Natural killer cell (primary cell): ENCODE measurements at regions not wholly inside any gene's neighbourhood (a gene's known extent, or its start where the extent isn't known, plus 50 kb on each side); places are given as distances from the start of the nearest gene placed in this dataset.

Source experiments
- ATAC-seq, 3 donors: fragments of 150-1000 bp in 2 of 3; fragments of 200-7000 bp in 1 of 3; cut with Tn5 transposase; 1 replicate in 1 of 3; 2 replicates in 2 of 3; pipeline ENCODE4 v1.10.0; 2021; ENCODE audit warnings: mild to moderate bottlenecking in 2 of 3, moderate library complexity in 2 of 3
- DNase-seq, 2 donors: peaks; one replicate each; pipeline versions ENCODE4 v3.0.0 to v3.0.0-alpha.2; 2013 to 2021; ENCODE audit warnings: mixed read lengths in 1 of 2
- H3K27ac ChIP-seq: one replicate; pipeline ENCODE4 v1.5.1; 2013; ENCODE audit warnings: mild to moderate bottlenecking, low read length
- H3K27me3 ChIP-seq: one replicate; pipeline ENCODE4 v1.6.1; 2013; ENCODE audit warnings: low read length; ENCODE audit not compliant: control insufficient read depth, insufficient read depth
- H3K36me3 ChIP-seq: one replicate; pipeline ENCODE4 v1.6.1; 2013; ENCODE audit warnings: low read length; ENCODE audit not compliant: control insufficient read depth, insufficient read depth
- H3K4me1 ChIP-seq: one replicate; pipeline ENCODE4 v1.6.1; 2013; ENCODE audit warnings: low read length; ENCODE audit not compliant: control insufficient read depth, insufficient read depth
- H3K4me3 ChIP-seq: one replicate; pipeline ENCODE4 v1.5.1; 2013; ENCODE audit warnings: low read length
- H3K9me3 ChIP-seq: one replicate; pipeline ENCODE4 v1.6.1; 2013; ENCODE audit warnings: low read length; ENCODE audit not compliant: control insufficient read depth, insufficient read depth
- H3K27ac Mint-ChIP-seq, 2 donors: one replicate each; pipeline ENCODE4 v1.8.0; 2022; ENCODE audit warnings: mild to moderate bottlenecking in 2 of 2, mixed read lengths in 2 of 2, moderate library complexity in 1 of 2
- H3K27me3 Mint-ChIP-seq, 2 donors: one replicate each; pipeline ENCODE4 v1.8.0; 2022; ENCODE audit warnings: low read depth in 2 of 2, mixed read lengths in 2 of 2
- H3K36me3 Mint-ChIP-seq: one replicate; pipeline ENCODE4 v1.8.0; 2022; ENCODE audit warnings: mixed read lengths
- H3K4me1 Mint-ChIP-seq, 2 donors: one replicate each; pipeline ENCODE4 v1.8.0; 2022; ENCODE audit warnings: mixed read lengths in 2 of 2
- H3K4me3 Mint-ChIP-seq: one replicate; pipeline ENCODE4 v1.8.0; 2022; ENCODE audit warnings: mild to moderate bottlenecking, moderate library complexity, mixed read lengths
- H3K9me3 Mint-ChIP-seq, 2 donors: one replicate each; pipeline ENCODE4 v1.8.0; 2022; ENCODE audit warnings: mixed read lengths in 2 of 2
- WGBS: methylation state at CpG from one replicate; pipeline ENCODE4 v1.1.7; 2013; ENCODE audit warnings: missing lambda C conversion rate; ENCODE audit not compliant: insufficient coverage; 5-methylcytosine and 5-hydroxymethylcytosine counted together
- intact Hi-C: fragments of 100-400 bp; cut with micrococcal nuclease; formaldehyde crosslinking; loops from one replicate; pipeline ENCODE4 v1.14.2; 2022
- TF ChIP-seq, protein P1 (sequence below): fragments of 200-600 bp; IDR thresholded peaks from one replicate; pipeline ENCODE4 v1.8.0; 2022; ENCODE audit warnings: antibody characterized with exemption

DNA sequence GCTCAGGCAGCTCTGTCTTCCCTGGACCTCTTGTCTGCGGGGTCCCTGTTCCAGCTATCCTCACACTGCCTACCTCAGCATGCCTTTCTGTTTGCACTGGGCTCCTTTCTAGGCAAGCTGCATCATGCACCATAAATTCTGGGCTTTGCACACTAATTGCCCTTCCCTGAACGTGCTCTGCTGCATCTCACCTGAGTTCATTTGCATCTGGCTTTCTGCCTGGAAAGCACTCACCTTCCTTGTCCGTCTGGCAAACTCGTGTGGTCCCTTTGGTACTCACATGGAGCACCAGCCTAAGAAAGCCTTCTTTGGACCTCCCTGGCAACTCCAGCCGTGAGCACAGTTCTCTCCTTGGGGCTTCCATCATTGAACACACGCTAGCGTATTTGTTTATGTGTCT is 365.6 kb downstream of the SV2B start:
- H3K36me3 ChIP-seq = no peaks in the 10 kb centered on the region
- no peak overlapping the region for H3K4me3 ChIP-seq
- Mint-ChIP-seq H3K4me1 (peaks cover 19 to 23% of the 10 kb centered on the region in 2 donors), H3K4me3 (no peak overlapping the region), H3K27me3 (peaks cover 6 to 8% of the 10 kb centered on the region in 2 donors), H3K36me3 (no peaks in the 10 kb centered on the region), H3K9me3 (no peaks in the 10 kb centered on the region), H3K27ac (no peak overlapping the region)
- H3K27me3 ChIP-seq = no peaks in the 10 kb centered on the region
- ATAC-seq (no peak), DNase-seq (no peak)
- H3K4me1 ChIP-seq = peaks cover 28% of the 10 kb centered on the region
- H3K27ac ChIP-seq = no peak overlapping the region
- 88% methylated on average over 7 of the region's 7 CpGs for WGBS
- intact Hi-C loops = no loop called here
- H3K9me3 ChIP-seq = no peaks in the 10 kb centered on the region
- TF ChIP-seq, protein P1, sequence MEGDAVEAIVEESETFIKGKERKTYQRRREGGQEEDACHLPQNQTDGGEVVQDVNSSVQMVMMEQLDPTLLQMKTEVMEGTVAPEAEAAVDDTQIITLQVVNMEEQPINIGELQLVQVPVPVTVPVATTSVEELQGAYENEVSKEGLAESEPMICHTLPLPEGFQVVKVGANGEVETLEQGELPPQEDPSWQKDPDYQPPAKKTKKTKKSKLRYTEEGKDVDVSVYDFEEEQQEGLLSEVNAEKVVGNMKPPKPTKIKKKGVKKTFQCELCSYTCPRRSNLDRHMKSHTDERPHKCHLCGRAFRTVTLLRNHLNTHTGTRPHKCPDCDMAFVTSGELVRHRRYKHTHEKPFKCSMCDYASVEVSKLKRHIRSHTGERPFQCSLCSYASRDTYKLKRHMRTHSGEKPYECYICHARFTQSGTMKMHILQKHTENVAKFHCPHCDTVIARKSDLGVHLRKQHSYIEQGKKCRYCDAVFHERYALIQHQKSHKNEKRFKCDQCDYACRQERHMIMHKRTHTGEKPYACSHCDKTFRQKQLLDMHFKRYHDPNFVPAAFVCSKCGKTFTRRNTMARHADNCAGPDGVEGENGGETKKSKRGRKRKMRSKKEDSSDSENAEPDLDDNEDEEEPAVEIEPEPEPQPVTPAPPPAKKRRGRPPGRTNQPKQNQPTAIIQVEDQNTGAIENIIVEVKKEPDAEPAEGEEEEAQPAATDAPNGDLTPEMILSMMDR = no peak

DNA sequence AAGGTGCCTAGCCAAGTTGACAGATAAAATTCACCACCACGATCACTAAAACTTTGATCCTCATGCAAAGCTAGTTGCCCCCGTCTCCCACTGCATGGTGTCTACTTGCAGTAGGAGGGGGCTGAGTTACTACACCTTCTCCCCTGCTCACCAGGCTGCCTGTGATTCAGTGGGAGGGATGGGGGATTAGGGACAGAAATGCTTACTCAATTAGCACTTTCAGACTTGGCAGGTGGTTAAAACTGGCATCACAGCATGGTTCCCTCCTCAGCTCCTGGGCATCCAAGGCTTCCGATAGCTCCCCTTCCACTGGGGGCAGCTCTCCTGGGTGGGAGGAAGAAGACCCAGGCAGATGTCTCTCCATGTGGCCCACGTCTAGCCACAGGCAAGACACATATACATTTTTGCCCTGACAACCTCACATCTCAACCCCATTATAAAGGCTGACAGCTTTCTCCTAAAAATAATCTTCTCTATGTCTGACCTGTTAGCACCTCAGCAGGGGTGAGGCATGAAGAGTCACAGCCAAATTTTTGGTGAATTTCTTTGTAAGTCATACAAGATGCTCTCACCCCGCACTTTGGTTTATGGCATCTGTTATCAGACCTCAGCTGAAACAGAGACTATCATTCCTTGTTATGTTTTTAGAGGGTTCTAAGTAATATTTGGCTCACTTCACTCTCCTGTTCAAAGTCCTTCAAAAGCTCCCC is 369.0 kb downstream of the SV2B start:
- Mint-ChIP-seq H3K27ac (peak overlapping the region; percentile 78 to 83), H3K4me3 (no peak overlapping the region), H3K27me3 (peaks cover 6 to 12% of the 10 kb centered on the region in 2 donors), H3K36me3 (no peaks in the 10 kb centered on the region), H3K9me3 (no peaks in the 10 kb centered on the region), H3K4me1 (peaks cover 43 to 47% of the 10 kb centered on the region in 2 donors)
- TF ChIP-seq, protein P1 = no peak
- WGBS = 77% methylated on average over 5 of the region's 5 CpGs
- H3K9me3 ChIP-seq = no peaks in the 10 kb centered on the region
- ATAC-seq = peak in 1 of 3 donors; percentile 20
- H3K4me1 ChIP-seq = peaks cover 35% of the 10 kb centered on the region
- no peak for DNase-seq
- no peak overlapping the region for H3K4me3 ChIP-seq
- intact Hi-C loops = no loop called here
- H3K36me3 ChIP-seq = no peaks in the 10 kb centered on the region
- peak overlapping the region; percentile 63 for H3K27ac ChIP-seq
- no peaks in the 10 kb centered on the region for H3K27me3 ChIP-seq

DNA sequence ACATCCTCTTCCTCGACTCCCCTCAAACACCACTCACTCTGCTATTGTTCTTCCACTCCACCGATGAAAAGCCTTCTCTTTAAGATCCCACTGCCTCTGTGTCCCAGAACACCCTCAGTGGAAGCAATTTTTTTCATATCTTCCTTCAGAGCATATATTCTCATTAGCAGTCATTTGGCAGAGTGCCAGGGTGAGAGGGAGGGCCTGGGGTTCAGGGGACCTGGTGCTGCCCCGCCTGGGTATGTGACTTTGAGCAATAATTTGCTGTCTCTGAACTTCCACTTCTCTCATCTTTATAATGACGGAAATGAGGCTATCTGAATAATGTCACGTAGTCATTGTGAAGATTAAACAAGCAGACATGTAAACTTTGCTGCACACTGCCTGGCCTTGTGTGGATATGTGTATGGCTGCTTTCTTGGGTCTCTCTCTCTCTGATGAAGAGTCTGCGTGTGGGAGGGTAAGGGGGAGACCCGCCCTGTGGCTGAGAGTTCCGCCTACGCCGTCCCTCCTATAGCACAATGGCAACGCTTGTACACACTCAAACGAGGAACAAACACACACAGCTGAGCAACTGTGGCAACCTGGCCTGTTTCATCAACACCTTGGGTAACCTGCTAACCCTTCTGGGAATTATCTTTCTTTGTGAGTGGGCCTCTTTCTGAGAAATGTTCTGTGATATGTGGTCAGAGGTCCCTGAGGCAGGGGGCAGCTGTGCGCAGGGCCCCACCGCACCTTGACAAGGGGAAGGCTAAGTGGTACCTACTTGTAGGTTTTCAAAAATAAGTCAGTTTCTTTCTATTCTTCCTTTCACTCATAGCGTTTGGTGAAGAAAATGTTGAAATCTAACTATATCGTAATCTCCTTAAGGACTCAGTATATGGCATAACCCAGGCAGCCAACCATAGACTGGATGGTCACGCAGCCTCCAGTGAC is 369.8 kb downstream of the SV2B start:
- peak overlapping the region; percentile 78 to 83 for H3K27ac Mint-ChIP-seq
- no peaks in the 10 kb centered on the region for H3K36me3 Mint-ChIP-seq
- WGBS = 58% methylated on average over 15 of the region's 17 CpGs
- H3K27me3 Mint-ChIP-seq = peaks cover 6 to 12% of the 10 kb centered on the region in 2 donors
- peaks cover 43 to 47% of the 10 kb centered on the region in 2 donors for H3K4me1 Mint-ChIP-seq
- Histone ChIP-seq H3K27me3 (no peaks in the 10 kb centered on the region), H3K4me3 (no peak overlapping the region), H3K4me1 (peaks cover 35% of the 10 kb centered on the region), H3K27ac (peak overlapping the region; percentile 63), H3K36me3 (no peaks in the 10 kb centered on the region), H3K9me3 (no peaks in the 10 kb centered on the region)
- H3K4me3 Mint-ChIP-seq = peak overlapping the region; percentile 45
- no peaks in the 10 kb centered on the region for H3K9me3 Mint-ChIP-seq
- intact Hi-C loops = loop anchor here (5.0 kb wide), 1 partner anchor 47 kb away; no protein-coding TSS in a partner anchor
- DNase-seq (peak; percentile 24 to 74), ATAC-seq (peak; percentile 81 to 89 (median 84))
- TF ChIP-seq, protein P1 = no peak
